Endothelial cell of umbilical vein (primary cell): ENCODE measurements at regions not wholly inside any gene's neighbourhood (a gene's known extent, or its start where the extent isn't known, plus 50 kb on each side); places are given as distances from the start of the nearest gene placed in this dataset.

ENCODE experiments used
- EZH2 ChIP-seq: IDR thresholded peaks from 2 replicates; pipeline ENCODE4 v1.6.1; 2012; ENCODE audit warnings: borderline replicate concordance, low read depth, mild to moderate bottlenecking, moderate library complexity, low read length, inconsistent platforms; ENCODE audit not compliant: severe bottlenecking
- POLR2A ChIP-seq: IDR thresholded peaks from 2 replicates; pipeline ENCODE4 v1.6.1; 2012; ENCODE audit warnings: low read depth, mild to moderate bottlenecking, control low read depth, low read length
- POLR2AphosphoS5 ChIP-seq: IDR thresholded peaks from 2 replicates; pipeline ENCODE4 v1.6.1; 2012; ENCODE audit warnings: low read depth, mild to moderate bottlenecking, control low read depth, low read length, moderate library complexity; ENCODE audit not compliant: insufficient read depth
- TF ChIP-seq, protein P1 (sequence below), 2 donors: IDR thresholded peaks; 1 replicate in 1 of 2; 2 replicates in 1 of 2; pipeline ENCODE4 v1.5.1; 2011; ENCODE audit warnings: low read length in 2 of 2, mild to moderate bottlenecking in 2 of 2, moderate library complexity in 2 of 2, control low read depth in 1 of 2, inconsistent platforms in 1 of 2, low read depth in 1 of 2; ENCODE audit not compliant: insufficient read depth in 1 of 2; ENCODE audit errors: extremely low read depth in 1 of 2

DNA sequence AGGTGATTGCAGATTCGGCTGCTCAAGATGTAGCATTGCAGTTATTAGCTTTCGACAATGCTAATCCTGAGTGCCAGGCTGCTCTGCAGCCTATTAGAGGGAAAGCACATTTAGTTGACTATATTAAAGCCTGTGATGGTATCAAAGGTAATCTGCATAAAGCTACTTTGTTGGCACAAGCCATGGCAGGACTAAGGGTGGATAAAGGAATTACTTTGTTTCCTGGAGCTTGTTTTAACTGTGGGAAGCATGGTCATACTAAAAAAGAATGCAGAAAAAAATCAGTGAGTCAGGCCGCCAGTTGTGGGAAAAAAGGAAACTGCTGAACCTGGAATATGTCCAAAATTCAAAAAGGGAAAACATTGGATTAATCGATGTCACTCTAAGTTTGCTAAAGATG lies 154.9 kb upstream of the TECRL start:
- TF ChIP-seq, protein P1, sequence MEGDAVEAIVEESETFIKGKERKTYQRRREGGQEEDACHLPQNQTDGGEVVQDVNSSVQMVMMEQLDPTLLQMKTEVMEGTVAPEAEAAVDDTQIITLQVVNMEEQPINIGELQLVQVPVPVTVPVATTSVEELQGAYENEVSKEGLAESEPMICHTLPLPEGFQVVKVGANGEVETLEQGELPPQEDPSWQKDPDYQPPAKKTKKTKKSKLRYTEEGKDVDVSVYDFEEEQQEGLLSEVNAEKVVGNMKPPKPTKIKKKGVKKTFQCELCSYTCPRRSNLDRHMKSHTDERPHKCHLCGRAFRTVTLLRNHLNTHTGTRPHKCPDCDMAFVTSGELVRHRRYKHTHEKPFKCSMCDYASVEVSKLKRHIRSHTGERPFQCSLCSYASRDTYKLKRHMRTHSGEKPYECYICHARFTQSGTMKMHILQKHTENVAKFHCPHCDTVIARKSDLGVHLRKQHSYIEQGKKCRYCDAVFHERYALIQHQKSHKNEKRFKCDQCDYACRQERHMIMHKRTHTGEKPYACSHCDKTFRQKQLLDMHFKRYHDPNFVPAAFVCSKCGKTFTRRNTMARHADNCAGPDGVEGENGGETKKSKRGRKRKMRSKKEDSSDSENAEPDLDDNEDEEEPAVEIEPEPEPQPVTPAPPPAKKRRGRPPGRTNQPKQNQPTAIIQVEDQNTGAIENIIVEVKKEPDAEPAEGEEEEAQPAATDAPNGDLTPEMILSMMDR (IDR thresholded peaks at IDR 0.05; ENCODE audit: extremely low read depth in 1 of 2, insufficient read depth in 1 of 2, low read depth in 1 of 2, low read length in 2 of 2), result no peak
- TF ChIP-seq POLR2A, result no peak
- no peak for TF ChIP-seq EZH2
- no peak for TF ChIP-seq POLR2AphosphoS5
